Endothelial cell of umbilical vein (primary cell): ENCODE measurements at regions not wholly inside any gene's neighbourhood (a gene's known extent, or its start where the extent isn't known, plus 50 kb on each side); places are given as distances from the start of the nearest gene placed in this dataset.

Experiments
- BruUV-seq: library from RNA; stranded (reverse); fragments of 400-500 nt; replicated peaks from 2 replicates; lab custom pipeline; 2021; lab: Mats Ljungman, UMichigan
- CTCF ChIA-PET: fragments of 300-600, 350-600 bp; sonication (Branson Sonifier 250); formaldehyde crosslinking; loops from one replicate; lab custom pipeline; 2021; ENCODE audit warnings: antibody characterized with exemption, inconsistent platforms; lab: Charles Lee
- POLR2A ChIA-PET: fragments of 300-600, 350-600 bp; sonication (Branson Sonifier 250); formaldehyde crosslinking; loops from one replicate; lab custom pipeline; 2021; ENCODE audit warnings: antibody characterized with exemption, inconsistent platforms; lab: Charles Lee
- DNase-seq: peaks from one replicate; pipeline ENCODE4 v3.0.0-alpha.2; 2011; ENCODE audit warnings: low read depth, low spot score
- FAIRE-seq: peaks from 2 replicates; lab custom pipeline; 2011; peaks lifted over from hg19 to GRCh38; lab: Jason Lieb, UNC
- H2AFZ ChIP-seq: 2 replicates; pipeline ENCODE4 v1.6.0; 2012; ENCODE audit warnings: low read depth, low read length, control low read depth, inconsistent platforms
- H3K27ac ChIP-seq: 2 replicates; pipeline ENCODE4 v1.5.1; 2011; ENCODE audit warnings: low read depth, mild to moderate bottlenecking, control low read depth, low read length, moderate library complexity; ENCODE audit not compliant: insufficient read depth
- H3K27me3 ChIP-seq, 2 experiments: 2 replicates each; pipeline versions ENCODE4 v1.6.0 to v1.6.1; 2011; ENCODE audit warnings: low read length in 2 of 2, mixed read lengths in 1 of 2; ENCODE audit not compliant: control insufficient read depth in 2 of 2, insufficient read depth in 2 of 2
- H3K36me3 ChIP-seq, 2 experiments: 2 replicates in 1 of 2; 3 replicates in 1 of 2; pipeline ENCODE4 v1.5.1; 2011; ENCODE audit warnings: low read length in 2 of 2, mild to moderate bottlenecking in 1 of 2, moderate library complexity in 1 of 2; ENCODE audit not compliant: control insufficient read depth in 2 of 2, insufficient read depth in 2 of 2; ENCODE audit errors: extremely low read depth in 1 of 2
- H3K4me1 ChIP-seq: 3 replicates; pipeline ENCODE4 v1.5.1; 2011; ENCODE audit warnings: mild to moderate bottlenecking, low read length; ENCODE audit not compliant: control insufficient read depth, insufficient read depth; ENCODE audit errors: extremely low read depth
- H3K4me2 ChIP-seq: 2 replicates; pipeline ENCODE4 v1.6.1; 2011; ENCODE audit warnings: low read length, control low read depth, mixed read lengths; ENCODE audit not compliant: insufficient read depth
- H3K4me3 ChIP-seq, 3 experiments: fragments of 200-600 bp in 1 of 3; sonication (generic), shearing (Covaris generic) in 1 of 3; replicated peaks in 1 of 3; 2 replicates each; pipeline ENCODE4 v1.5.1; 2011 to 2016; ENCODE audit warnings: control low read depth in 3 of 3, low read length in 3 of 3, mild to moderate bottlenecking in 2 of 3, inconsistent platforms in 1 of 3, low read depth in 1 of 3, moderate library complexity in 1 of 3; ENCODE audit not compliant: insufficient read depth in 1 of 3
- H3K79me2 ChIP-seq: 2 replicates; pipeline ENCODE4 v1.6.0; 2012; ENCODE audit warnings: low read length, inconsistent platforms; ENCODE audit not compliant: control insufficient read depth, insufficient read depth
- H3K9ac ChIP-seq: replicated peaks from 2 replicates; pipeline ENCODE3; 2011; ENCODE audit warnings: low read length, control low read depth; ENCODE audit not compliant: insufficient read depth; ENCODE audit errors: extremely low read depth
- H3K9me1 ChIP-seq: replicated peaks from 3 replicates; pipeline ENCODE4 v1.6.0; 2011; ENCODE audit warnings: mild to moderate bottlenecking, low read length; ENCODE audit not compliant: control insufficient read depth, insufficient read depth; ENCODE audit errors: extremely low read depth
- H3K9me3 ChIP-seq: replicated peaks from 2 replicates; pipeline ENCODE4 v1.5.1; 2012; ENCODE audit warnings: low read length, inconsistent platforms; ENCODE audit not compliant: control insufficient read depth, insufficient read depth
- H4K20me1 ChIP-seq: replicated peaks from 2 replicates; pipeline ENCODE3; 2011; ENCODE audit warnings: mild to moderate bottlenecking, low read length; ENCODE audit not compliant: control insufficient read depth, insufficient read depth; ENCODE audit errors: extremely low read depth
- CTCF ChIP-seq, 2 donors: IDR thresholded peaks; 1 replicate in 1 of 2; 2 replicates in 1 of 2; pipeline ENCODE4 v1.5.1; 2011; ENCODE audit warnings: low read length in 2 of 2, mild to moderate bottlenecking in 2 of 2, moderate library complexity in 2 of 2, control low read depth in 1 of 2, inconsistent platforms in 1 of 2, low read depth in 1 of 2; ENCODE audit not compliant: insufficient read depth in 1 of 2; ENCODE audit errors: extremely low read depth in 1 of 2
- EZH2 ChIP-seq: IDR thresholded peaks from 2 replicates; pipeline ENCODE4 v1.6.1; 2012; ENCODE audit warnings: borderline replicate concordance, low read depth, mild to moderate bottlenecking, moderate library complexity, low read length, inconsistent platforms; ENCODE audit not compliant: severe bottlenecking
- FOS ChIP-seq: IDR thresholded peaks from 2 replicates; pipeline ENCODE4 v1.6.1; 2011; ENCODE audit warnings: mild to moderate bottlenecking, low read length, moderate library complexity, borderline replicate concordance; ENCODE audit not compliant: insufficient read depth
- GATA2 ChIP-seq: IDR thresholded peaks from 2 replicates; pipeline ENCODE4 v1.7.0; 2011; ENCODE audit warnings: low read depth, mild to moderate bottlenecking, moderate library complexity, mixed read lengths, low read length; ENCODE audit not compliant: insufficient read length, insufficient read depth
- JUN ChIP-seq: IDR thresholded peaks from 2 replicates; pipeline ENCODE4 v1.6.1; 2011; ENCODE audit warnings: borderline replicate concordance, low read depth; ENCODE audit not compliant: insufficient read length, insufficient read depth
- MYC ChIP-seq: IDR thresholded peaks from one replicate; pipeline ENCODE4 v1.6.1; 2011; ENCODE audit warnings: mild to moderate bottlenecking, low read depth, low read length
- POLR2A ChIP-seq: IDR thresholded peaks from 2 replicates; pipeline ENCODE4 v1.6.1; 2012; ENCODE audit warnings: low read depth, mild to moderate bottlenecking, control low read depth, low read length
- POLR2AphosphoS5 ChIP-seq: IDR thresholded peaks from 2 replicates; pipeline ENCODE4 v1.6.1; 2012; ENCODE audit warnings: low read depth, mild to moderate bottlenecking, control low read depth, low read length, moderate library complexity; ENCODE audit not compliant: insufficient read depth
- dilution Hi-C: fragments of 300-500 bp; cut with MboI; formaldehyde crosslinking; loops from one replicate; pipeline ENCODE4 v1.15.0; 2019; ENCODE audit warnings: low sequenced_read_pairs; ENCODE audit not compliant: extremely low pct_ligation_motif_present
- intact Hi-C: fragments of 100-400 bp; cut with micrococcal nuclease; formaldehyde crosslinking; loops from one replicate; pipeline ENCODE4 v1.10.0; 2022
- TF ChIP-seq, protein P1 (sequence below): IDR thresholded peaks from 2 replicates; pipeline ENCODE4 v1.6.1; 2011; ENCODE audit not compliant: insufficient read depth, insufficient read length

DNA sequence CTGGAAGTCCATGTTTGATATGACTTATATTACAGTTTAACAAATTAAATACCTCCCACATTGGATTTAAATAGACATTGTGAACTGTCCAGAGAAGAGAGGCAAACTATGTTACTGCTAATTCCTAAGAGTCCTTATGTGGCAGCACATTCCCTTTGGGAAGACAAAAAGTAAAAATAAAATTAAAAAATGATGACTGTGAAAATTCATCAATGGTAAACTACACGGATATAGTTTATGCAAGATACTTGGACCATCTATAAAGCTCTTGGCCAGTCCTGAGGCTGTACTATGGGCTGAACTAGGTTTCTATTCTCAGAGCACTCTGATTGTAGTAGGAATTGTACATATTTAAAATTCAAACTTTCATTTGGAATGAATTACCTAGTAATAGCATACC, 206.4 kb downstream of the LRRK2 start:
- no peak overlapping the region for H3K4me2 ChIP-seq
- POLR2A ChIA-PET, result interaction anchor here (0.7 kb wide), 1 partner anchor 1020 kb away, joined by 5 read pairs; no protein-coding TSS in a partner anchor
- H2AFZ ChIP-seq, result no peak overlapping the region
- TF ChIP-seq FOS (no peak), JUN (no peak), POLR2AphosphoS5 (no peak), MYC (no peak), EZH2 (no peak), CTCF (IDR thresholded peaks at IDR 0.05; ENCODE audit: extremely low read depth in 1 of 2, insufficient read depth in 1 of 2, low read depth in 1 of 2, low read length in 2 of 2) (no peak), POLR2A (no peak), GATA2 (no peak)
- TF ChIP-seq, protein P1, sequence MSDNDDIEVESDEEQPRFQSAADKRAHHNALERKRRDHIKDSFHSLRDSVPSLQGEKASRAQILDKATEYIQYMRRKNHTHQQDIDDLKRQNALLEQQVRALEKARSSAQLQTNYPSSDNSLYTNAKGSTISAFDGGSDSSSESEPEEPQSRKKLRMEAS, result no peak
- no TSS peak for BruUV-seq
- H3K4me1 ChIP-seq, result no peaks in the 10 kb centered on the region
- H3K79me2 ChIP-seq, result no peaks in the 10 kb centered on the region
- FAIRE-seq, result no peak
- no peak overlapping the region for H3K27ac ChIP-seq
- intact Hi-C loops, result no loop called here
- dilution Hi-C loops, result no loop called here
- H3K9me1 ChIP-seq, result no peaks in the 10 kb centered on the region
- CTCF ChIA-PET, result no interaction called here
- no peaks in the 10 kb centered on the region for H3K9me3 ChIP-seq
- no peaks in the 10 kb centered on the region for H3K36me3 ChIP-seq
- no peak overlapping the region for H3K9ac ChIP-seq
- DNase-seq, result no peak
- no peaks in the 10 kb centered on the region for H4K20me1 ChIP-seq
- no peaks in the 10 kb centered on the region for H3K27me3 ChIP-seq
- no peak overlapping the region for H3K4me3 ChIP-seq
